ENCODE measurements at regions not wholly inside any gene's neighbourhood (a gene's known extent, or its start where the extent isn't known, plus 50 kb on each side); places are given as distances from the start of the nearest gene placed in this dataset.

DNA sequence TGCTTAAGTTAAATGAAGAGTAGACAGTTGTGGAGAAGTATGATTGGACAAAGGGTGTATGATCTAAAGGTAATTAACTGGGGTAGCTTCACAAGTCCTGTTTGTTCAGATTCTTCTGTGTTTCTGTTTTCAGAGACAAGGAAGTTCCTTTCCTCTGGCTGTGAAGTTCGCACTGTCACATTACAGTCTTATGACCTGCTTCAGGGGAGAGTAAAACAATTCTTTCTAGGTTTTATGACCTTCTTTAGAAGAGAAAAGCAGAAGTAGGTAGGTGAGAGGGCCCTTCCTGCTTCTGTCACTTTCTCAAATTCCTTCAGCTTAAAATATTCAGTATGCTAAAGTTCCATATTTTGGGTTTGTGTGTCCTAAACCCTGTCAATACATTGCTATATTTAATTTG is 211.9 kb downstream of the SOX3 start:
- TF ChIP-seq CTCF (IDR thresholded peaks at IDR 0.05) (no peak), POLR2A (IDR thresholded peaks at IDR 0.05) (no peak)
